ENCODE measurements at regions not wholly inside any gene's neighbourhood (a gene's known extent, or its start where the extent isn't known, plus 50 kb on each side); places are given as distances from the start of the nearest gene placed in this dataset.

GRCh38 chr6:169158691-169159090, 95.0 kb downstream of the THBS2 start:
- Histone ChIP-seq H3K4me2 (0 out of 2 replicates have a peak overlapping the region, but pooled peaks have one; percentile 21), H3K36me3 (replicated peaks in 1 of 2; ENCODE audit: control insufficient read depth in 1 of 2, insufficient read depth in 2 of 2, low read length in 1 of 2) (no peaks in the 10 kb centered on the region), H3K27me3 (ENCODE audit: insufficient read depth) (no peaks in the 10 kb centered on the region), H3K4me1 (ENCODE audit: control insufficient read depth in 1 of 2, insufficient read depth in 2 of 2, low read depth in 1 of 2, low read length in 1 of 2) (no peaks in the 10 kb centered on the region), H4K20me1 (ENCODE audit: insufficient read depth) (no peaks in the 10 kb centered on the region), H2AFZ (ENCODE audit: low read depth) (peak overlapping the region; percentile 24; the same call in 1 of the 2 replicates), H3F3A (replicated peaks; ENCODE audit: insufficient read depth) (no peaks in the 10 kb centered on the region), H3K9ac (no peak overlapping the region), H3K9me2 (no peaks in the 10 kb centered on the region), H3K4me3 (ENCODE audit: low read depth in 2 of 2, low read length in 1 of 2) (no peak overlapping the region), H3K9me3 (no peaks in the 10 kb centered on the region), H3K79me2 (ENCODE audit: insufficient read depth) (no peaks in the 10 kb centered on the region), H3K27ac (ENCODE audit: low read depth in 2 of 2, low read length in 1 of 2) (peak overlapping the region in 1 of 2 experiments; percentile 35; a peak in 1 of 4 replicates)
- POLR2A ChIA-PET, result no interaction called here
- WGBS (ENCODE audit: low lambda C conversion rate), result 80% methylated on average over 10 of the region's 10 CpGs
- peak; percentile 6 for DNase-seq
- CTCF ChIA-PET, result no interaction called here
- no peak for TF ChIP-seq RXRA (IDR thresholded peaks at IDR 0.05; ENCODE audit: borderline replicate concordance, low read depth)

DNA sequence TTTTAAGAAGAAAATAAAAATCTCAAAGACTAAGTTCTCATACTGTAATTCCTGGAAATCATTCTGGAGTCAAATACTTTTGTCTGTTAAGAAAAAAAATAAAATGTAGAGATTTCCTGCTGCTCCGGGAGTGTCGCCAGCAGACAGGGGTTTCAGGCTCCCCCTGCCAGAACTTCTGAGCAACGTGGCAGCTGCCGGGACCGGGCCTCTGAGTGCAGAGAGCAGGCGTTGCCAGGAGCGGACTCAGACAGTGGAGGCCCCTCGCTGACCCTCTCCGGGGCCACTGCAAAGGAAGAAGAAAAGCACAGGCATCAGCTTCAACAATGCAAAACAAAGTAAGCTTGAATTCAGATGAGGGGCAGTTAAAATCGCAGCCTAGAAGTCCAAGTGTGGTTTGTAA, 95.5 kb downstream of the THBS2 start:
- Histone ChIP-seq H3K36me3 (replicated peaks in 1 of 2; ENCODE audit: control insufficient read depth in 1 of 2, insufficient read depth in 2 of 2, low read length in 1 of 2) (no peaks in the 10 kb centered on the region), H2AFZ (ENCODE audit: low read depth) (peak overlapping the region; percentile 24)
- peak; percentile 24 for DNase-seq

More for the DNA sequence above, 95.5 kb downstream of the THBS2 start:
- H3K9me2 ChIP-seq, result no peaks in the 10 kb centered on the region
- no peaks in the 10 kb centered on the region for H4K20me1 ChIP-seq (ENCODE audit: insufficient read depth)
- no peaks in the 10 kb centered on the region for H3F3A ChIP-seq (replicated peaks; ENCODE audit: insufficient read depth)
- H3K9me3 ChIP-seq, result no peaks in the 10 kb centered on the region
- H3K27ac ChIP-seq (ENCODE audit: low read depth in 2 of 2, low read length in 1 of 2), result peak overlapping the region in 1 of 2 experiments; percentile 35; a peak in 1 of 4 replicates
- no peak overlapping the region for H3K4me3 ChIP-seq (ENCODE audit: low read depth in 2 of 2, low read length in 1 of 2)
- POLR2A ChIA-PET, result no interaction called here
- CTCF ChIA-PET, result no interaction called here
- no peaks in the 10 kb centered on the region for H3K27me3 ChIP-seq (ENCODE audit: insufficient read depth)
- no peak overlapping the region for H3K9ac ChIP-seq
- TF ChIP-seq NRF1 (IDR thresholded peaks at IDR 0.05; ENCODE audit: low read depth, low read length) (no peak), USF1 (IDR thresholded peaks at IDR 0.05; ENCODE audit: borderline replicate concordance, low read depth) (no peak), EP300 (IDR thresholded peaks at IDR 0.05; ENCODE audit: borderline replicate concordance in 1 of 2, low read depth in 1 of 2, low read length in 1 of 2) (no peak), TEAD4 (IDR thresholded peaks at IDR 0.05; ENCODE audit: borderline replicate concordance, insufficient read depth) (no peak), RXRA (IDR thresholded peaks at IDR 0.05; ENCODE audit: borderline replicate concordance, low read depth) (no peak), IRF3 (IDR thresholded peaks at IDR 0.05; ENCODE audit: low read depth, low read length) (no peak), NFIC (IDR thresholded peaks at IDR 0.05; ENCODE audit: borderline replicate concordance) (no peak; the same call in 1 of the 2 replicates)
- TF ChIP-seq, protein P1, sequence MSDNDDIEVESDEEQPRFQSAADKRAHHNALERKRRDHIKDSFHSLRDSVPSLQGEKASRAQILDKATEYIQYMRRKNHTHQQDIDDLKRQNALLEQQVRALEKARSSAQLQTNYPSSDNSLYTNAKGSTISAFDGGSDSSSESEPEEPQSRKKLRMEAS (IDR thresholded peaks at IDR 0.05; ENCODE audit: low read depth), result no peak
- H3K4me1 ChIP-seq (ENCODE audit: control insufficient read depth in 1 of 2, insufficient read depth in 2 of 2, low read depth in 1 of 2, low read length in 1 of 2), result no peaks in the 10 kb centered on the region
- WGBS (ENCODE audit: low lambda C conversion rate), result 32% methylated on average over 10 of the region's 10 CpGs
- H3K4me2 ChIP-seq, result 0 out of 2 replicates have a peak overlapping the region, but pooled peaks have one; percentile 21
- no peaks in the 10 kb centered on the region for H3K79me2 ChIP-seq (ENCODE audit: insufficient read depth)
